Activated CD4-positive, alpha-beta T cell treated with anti-CD3 and anti-CD28 coated beads, Interleukin-2, Interleukin-6, amounts not matched to agents 100 ng/mL and 50 ng/mL, durations not matched to agents 16 hours and 8 hours (primary cell): ENCODE measurements at regions not wholly inside any gene's neighbourhood (a gene's known extent, or its start where the extent isn't known, plus 50 kb on each side); places are given as distances from the start of the nearest gene placed in this dataset.

ENCODE experiments used
- DNase-seq: peaks from one replicate; pipeline ENCODE4 v3.0.0-alpha.2; 2020

DNA sequence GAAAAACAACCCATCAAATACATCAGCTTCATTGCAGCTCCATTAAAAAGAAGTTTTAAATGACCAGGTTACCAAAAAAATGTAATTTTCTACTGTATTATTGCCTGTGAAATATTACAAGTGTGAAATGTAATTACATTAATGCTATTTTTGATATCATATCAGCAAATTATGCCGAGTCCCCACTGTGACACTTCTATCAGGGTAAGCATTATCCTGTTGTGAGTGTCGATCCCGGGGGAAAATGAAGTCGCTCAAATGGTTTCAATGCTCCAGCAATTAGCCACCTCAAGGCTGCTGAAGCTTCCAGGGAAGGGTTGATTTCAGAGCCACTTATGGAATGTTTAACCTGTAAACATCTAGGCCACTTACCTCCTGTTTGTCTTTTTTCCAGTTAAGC is 70.4 kb downstream of the RCN1 start:
- no peak for DNase-seq

- DNase-seq = no peak
These were observed 71.5 kb downstream of the RCN1 start for GRCh38 chr11:32162351-32162750.

DNA sequence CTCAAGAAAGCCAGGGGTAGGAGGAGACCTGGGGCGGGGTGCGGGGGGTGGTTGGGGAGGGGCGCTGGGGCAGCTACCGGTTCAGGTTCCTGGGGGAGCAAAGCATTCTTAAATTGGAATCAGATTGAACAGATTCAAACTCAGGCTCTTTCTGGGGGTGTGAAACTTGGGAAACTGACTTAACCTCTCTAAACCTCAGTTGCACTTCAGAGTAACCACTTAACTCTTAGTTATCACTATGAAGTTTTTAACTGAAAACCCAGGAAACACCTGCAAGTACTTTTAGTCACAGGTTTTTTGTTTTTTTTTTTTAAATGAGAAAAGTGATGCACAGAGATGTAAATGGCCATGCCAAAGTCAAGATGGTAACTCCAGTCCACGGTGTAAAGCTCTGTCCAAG is 72.0 kb downstream of the RCN1 start:
- no peak for DNase-seq

DNA sequence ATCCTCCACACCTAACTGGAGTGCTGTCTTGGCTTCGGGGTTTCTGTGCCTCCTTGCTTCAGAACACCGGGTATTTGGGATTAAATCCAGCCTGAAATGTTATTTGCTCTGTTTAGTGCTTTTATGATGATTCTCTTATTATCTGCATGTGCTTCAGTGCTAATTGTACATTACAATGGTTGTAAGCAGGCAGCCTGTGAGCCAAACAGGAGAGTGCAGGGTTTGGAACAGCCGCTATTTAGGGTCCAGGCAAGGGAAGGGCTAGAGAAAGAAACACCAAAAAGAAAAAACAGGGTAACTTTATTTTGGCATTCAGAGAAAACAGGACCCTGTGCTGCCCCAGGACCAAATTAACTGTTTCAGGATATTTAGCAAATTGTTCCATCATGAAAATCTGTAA is 72.7 kb downstream of the RCN1 start:
- no peak for DNase-seq

GRCh38 chr11:32164836-32165235 is 74.0 kb downstream of the RCN1 start:
- DNase-seq = no peak

- no peak for DNase-seq
These were observed 78.0 kb downstream of the RCN1 start for GRCh38 chr11:32168924-32169323.

DNA sequence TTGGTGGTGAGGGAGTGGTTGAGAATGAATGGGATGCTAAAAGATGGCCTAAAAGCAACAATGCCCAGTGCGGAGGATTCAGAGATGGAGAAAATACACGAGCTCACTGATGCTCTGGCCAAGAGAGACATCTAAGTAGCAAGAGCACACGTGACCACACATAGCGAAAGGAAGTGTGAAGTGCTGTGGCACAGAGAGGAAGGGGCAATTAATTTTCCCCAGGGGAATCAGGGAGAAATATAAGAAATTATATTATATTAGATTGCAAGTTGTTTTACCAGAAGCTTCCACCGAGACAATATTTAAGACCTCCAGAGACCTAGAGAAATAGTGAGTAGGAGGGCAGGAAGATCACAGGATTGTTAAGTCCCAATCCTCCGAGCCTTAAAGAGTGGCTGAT is 80.6 kb downstream of the RCN1 start:
- no peak for DNase-seq

DNA sequence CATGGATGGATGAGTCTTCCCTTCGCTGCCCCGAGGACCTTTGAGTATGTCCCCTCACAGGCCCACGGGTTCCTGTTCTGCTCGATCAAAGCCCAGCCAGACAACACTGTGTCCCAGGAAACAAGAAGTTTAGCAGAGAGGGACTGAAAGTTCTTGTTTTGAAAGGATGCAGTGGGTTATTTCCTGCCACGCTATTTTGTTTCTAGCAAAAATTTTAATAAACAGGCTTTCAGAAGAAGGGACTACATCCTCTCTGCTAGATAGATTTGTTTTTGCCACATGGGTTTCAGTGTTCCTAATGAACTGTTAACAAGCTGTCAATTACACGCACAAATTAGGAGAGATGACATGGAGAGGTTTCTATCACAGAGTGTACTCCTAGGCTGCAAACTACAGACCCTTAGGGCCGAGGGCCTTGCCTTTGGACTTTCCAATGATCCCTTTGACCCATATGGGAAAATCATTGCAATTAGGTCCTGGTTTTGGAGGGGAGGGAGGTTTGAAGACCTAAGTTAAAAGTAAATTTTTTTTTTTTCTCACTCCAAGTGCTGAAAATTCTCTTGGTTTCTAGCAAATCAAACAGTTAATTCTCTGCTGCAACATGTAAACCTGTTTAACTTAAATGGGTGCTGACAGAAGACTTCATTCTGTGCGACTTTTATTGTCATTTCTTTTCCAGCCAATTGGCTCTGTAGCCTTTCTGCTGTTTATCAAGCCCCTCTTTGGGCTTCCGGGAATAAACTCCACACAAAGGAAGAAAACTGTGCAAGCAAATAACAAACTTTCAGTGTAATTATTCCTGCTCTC is 81.4 kb downstream of the RCN1 start:
- no peak for DNase-seq

GRCh38 chr11:32172848-32173834 is 82.3 kb downstream of the RCN1 start:
- DNase-seq = peak; percentile 40

- DNase-seq = no peak
These were observed 83.1 kb downstream of the RCN1 start for GRCh38 chr11:32173977-32174376.

GRCh38 chr11:32176223-32176934 is 85.5 kb downstream of the RCN1 start:
- DNase-seq = peak; percentile 88

- DNase-seq = no peak
These were observed 87.8 kb downstream of the RCN1 start for GRCh38 chr11:32178692-32179091.

- no peak for DNase-seq
These were observed 92.6 kb downstream of the RCN1 start for GRCh38 chr11:32183512-32183911.

DNA sequence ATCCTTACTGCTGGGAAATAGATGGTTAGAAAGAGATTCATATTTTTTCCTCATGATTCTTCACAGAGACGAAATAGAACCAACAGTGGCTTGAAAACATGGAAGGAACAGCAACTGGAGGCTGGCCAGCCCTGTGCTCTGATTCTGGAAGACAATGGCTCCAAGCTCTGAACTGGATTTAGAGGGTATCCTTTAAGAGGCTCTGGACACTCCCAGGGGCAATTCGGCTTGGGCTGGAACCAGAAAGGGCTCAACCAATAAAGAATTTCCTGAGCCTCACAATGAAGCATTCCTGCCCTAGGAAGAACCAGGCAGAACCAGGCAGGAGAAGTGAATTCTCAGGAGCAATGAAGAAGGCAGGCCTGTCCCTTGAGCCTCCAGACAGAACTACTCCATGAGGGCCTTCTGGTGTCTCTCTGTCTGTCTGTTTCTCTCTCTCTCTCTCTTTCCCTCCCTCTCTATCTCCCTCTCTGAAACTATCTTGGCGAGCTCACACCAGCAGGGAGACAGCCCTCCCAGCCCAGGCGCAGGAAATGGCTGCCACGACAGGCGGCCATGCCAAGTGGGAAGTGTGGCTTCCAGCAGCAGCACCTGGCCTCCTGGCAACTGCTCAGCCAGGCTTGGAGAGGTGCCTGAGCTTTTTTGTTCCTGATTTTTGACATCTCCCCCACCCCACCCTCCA is 93.3 kb downstream of the RCN1 start:
- DNase-seq = no peak

DNA sequence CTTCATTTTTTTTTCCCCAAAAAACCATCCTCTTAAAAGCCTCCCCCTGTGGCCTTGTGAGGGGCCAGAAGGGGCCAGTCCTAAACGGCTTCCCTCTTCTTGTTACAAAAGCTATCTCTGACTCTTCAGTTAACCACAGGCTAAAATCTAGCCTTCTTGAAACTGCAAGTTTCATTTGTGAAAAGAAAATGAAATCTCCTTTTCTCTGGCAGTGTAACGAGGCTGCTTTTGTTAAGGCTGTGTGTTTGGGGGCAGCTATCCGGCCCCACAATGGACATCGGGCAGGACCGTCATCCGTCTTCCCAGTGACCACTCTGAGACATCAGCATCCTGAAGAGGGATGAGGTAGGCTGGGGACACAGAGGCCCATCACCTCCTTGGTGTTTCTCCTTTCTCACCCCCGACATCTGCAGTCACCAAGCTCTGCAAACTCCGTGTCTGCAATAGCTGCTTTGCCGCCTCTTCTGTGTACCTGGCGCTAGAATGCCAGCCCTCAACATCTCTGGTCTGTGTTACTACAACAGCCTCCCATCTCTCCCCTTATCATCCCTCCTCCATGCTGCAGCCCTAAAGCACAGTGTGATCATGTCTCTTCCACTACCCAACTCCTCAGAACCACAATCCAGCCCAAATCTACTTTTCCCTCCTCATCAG is 94.0 kb downstream of the RCN1 start:
- DNase-seq = no peak

GRCh38 chr11:32186118-32186517 is 95.2 kb downstream of the RCN1 start:
- DNase-seq = no peak

DNA sequence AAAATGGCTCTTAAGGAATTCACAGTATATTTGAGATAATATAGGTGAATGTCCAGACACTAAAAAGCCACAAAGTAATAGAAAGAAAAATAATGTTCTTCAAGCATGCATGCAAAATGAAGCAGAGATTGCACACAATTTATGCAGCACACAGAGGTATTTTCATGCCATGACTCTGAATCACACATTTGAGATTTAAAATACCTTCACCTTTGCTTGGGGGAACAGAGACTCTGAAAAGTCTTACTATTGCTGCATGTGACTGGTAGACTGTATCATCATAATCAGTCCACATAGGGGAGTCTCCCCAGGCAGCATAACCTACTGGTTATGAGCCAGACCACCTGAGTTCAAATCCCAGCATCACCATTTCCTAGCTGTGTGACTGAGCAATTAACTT is 96.2 kb downstream of the RCN1 start:
- DNase-seq = no peak

GRCh38 chr11:32188785-32189184 is 97.9 kb downstream of the RCN1 start:
- no peak for DNase-seq

DNA sequence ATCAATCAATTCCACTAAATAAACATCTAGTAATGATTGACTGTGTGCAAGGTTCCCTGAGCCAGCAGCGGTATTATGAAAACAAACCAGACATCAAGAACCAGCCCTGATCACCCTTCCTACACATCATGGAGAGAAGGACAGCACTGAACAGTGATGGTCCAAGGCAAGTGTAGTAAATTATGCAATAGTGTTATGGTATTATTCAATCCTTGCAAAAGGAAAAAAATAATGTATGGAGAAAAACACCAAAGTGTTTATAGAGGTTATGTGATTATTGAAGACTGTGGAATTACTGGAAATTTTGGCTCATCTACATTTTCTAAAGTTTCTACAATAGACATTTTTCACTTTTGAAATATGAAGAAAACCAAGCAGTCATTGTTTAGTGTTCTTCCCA is 105.3 kb downstream of the RCN1 start:
- DNase-seq = no peak

- no peak for DNase-seq
These were observed 107.2 kb downstream of the RCN1 start for GRCh38 chr11:32198053-32198452.

DNA sequence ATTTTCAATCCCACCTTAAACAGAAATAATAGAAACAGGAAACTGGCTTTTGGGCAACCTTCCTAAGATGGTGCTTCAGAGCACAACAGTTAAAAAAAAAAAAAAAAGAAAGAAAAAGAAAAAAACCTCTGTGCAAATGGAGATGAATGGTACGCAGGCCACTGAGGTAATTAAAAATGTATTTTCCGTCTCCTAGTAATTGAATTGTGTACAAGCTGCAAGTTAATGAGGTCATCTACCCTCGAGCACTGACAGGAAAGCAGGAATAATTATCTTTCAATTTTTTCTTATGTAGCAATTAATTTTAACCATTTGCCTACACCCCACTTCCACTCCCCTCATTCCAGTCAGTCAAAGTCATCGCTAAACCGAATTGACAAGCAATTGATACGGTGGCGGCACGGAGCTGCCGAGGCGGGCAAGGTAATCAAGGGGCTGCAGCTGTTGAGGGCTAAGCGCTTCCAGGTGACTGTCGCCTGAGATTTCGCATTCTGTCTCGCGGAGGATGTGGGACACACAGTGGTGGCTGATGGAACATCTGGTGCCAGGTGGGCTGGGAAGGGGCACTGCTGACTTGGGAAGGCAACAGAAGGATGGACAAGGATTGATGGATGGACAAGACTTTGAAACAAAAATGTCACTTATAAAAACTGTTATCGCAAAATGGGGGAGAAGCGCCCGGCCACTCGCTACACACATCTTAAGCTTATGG is 109.4 kb downstream of the RCN1 start:
- DNase-seq = no peak

DNA sequence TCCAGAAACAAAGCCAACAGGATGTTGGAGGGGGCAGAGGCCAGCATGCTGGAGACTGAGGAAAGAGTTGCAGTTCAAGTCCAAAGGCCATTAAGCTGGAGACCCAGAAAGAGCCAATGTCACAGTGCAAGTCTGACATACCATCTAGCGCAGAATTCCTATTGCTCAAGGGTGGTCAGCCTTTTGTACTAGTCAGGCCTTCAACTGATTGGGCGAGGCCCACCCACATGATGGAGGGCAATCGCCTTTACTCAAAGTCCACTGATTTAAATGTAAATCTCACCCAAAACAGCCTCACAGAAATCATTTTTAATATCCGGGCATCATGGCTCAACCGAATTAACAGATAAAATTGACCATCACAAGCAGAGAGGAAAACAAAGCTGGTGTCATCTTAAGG is 113.9 kb downstream of the RCN1 start:
- no peak for DNase-seq
